Kidney epithelial cell (primary cell): ENCODE measurements at regions not wholly inside any gene's neighbourhood (a gene's known extent, or its start where the extent isn't known, plus 50 kb on each side); places are given as distances from the start of the nearest gene placed in this dataset.

Experiments
- DNase-seq: peaks from one replicate; pipeline ENCODE4 v3.0.0-alpha.2; 2010; ENCODE audit warnings: low read depth
- H3K27me3 ChIP-seq: 2 replicates; pipeline ENCODE4 v1.6.0; 2011; ENCODE audit warnings: low read length; ENCODE audit not compliant: control insufficient read depth, insufficient read depth
- H3K36me3 ChIP-seq: 2 replicates; pipeline ENCODE4 v1.5.1; 2011; ENCODE audit warnings: low read length; ENCODE audit not compliant: control insufficient read depth, insufficient read depth
- H3K4me3 ChIP-seq: 2 replicates; pipeline ENCODE4 v1.5.1; 2011; ENCODE audit warnings: low read depth, mild to moderate bottlenecking, control low read depth, low read length
- CTCF ChIP-seq: IDR thresholded peaks from 2 replicates; pipeline ENCODE4 v1.5.1; 2011; ENCODE audit warnings: mild to moderate bottlenecking, moderate library complexity, low read length, control low read depth, inconsistent platforms; ENCODE audit not compliant: insufficient read depth, poor library complexity, severe bottlenecking

- H3K4me3 ChIP-seq, result no peak overlapping the region
- peaks cover under 1% of the 10 kb centered on the region for H3K36me3 ChIP-seq
- DNase-seq, result no peak
- no peaks in the 10 kb centered on the region for H3K27me3 ChIP-seq
- no peak for TF ChIP-seq CTCF
These were observed 177.2 kb upstream of the PRICKLE1 start for GRCh38 chr12:42766754-42767153.

GRCh38 chr12:42766026-42766425, 176.5 kb upstream of the PRICKLE1 start:
- DNase-seq, result no peak
- Histone ChIP-seq H3K36me3 (no peaks in the 10 kb centered on the region), H3K4me3 (no peak overlapping the region), H3K27me3 (no peaks in the 10 kb centered on the region)
- TF ChIP-seq CTCF, result no peak

- TF ChIP-seq CTCF, result no peak
These were observed 174.1 kb upstream of the PRICKLE1 start for GRCh38 chr12:42763682-42764081.

GRCh38 chr12:42762395-42762925, 172.9 kb upstream of the PRICKLE1 start:
- no peak for TF ChIP-seq CTCF
- no peak for DNase-seq
- H3K36me3 ChIP-seq, result no peaks in the 10 kb centered on the region

More at GRCh38 chr12:42763682-42764081, 174.1 kb upstream of the PRICKLE1 start:
- H3K27me3 ChIP-seq, result no peaks in the 10 kb centered on the region
- DNase-seq, result no peak
- no peaks in the 10 kb centered on the region for H3K36me3 ChIP-seq
- H3K4me3 ChIP-seq, result no peak overlapping the region

GRCh38 chr12:42761601-42762350, 172.2 kb upstream of the PRICKLE1 start:
- no peak for TF ChIP-seq CTCF
- no peak for DNase-seq
- H3K36me3 ChIP-seq, result no peaks in the 10 kb centered on the region
- no peak overlapping the region for H3K4me3 ChIP-seq
- no peaks in the 10 kb centered on the region for H3K27me3 ChIP-seq

More at GRCh38 chr12:42762395-42762925, 172.9 kb upstream of the PRICKLE1 start:
- Histone ChIP-seq H3K4me3 (no peak overlapping the region), H3K27me3 (no peaks in the 10 kb centered on the region)
